H1 (cell line): ENCODE measurements at regions not wholly inside any gene's neighbourhood (a gene's known extent, or its start where the extent isn't known, plus 50 kb on each side); places are given as distances from the start of the nearest gene placed in this dataset.
"Not testable (repeated sequence)": the region's sequence is repeated elsewhere in the genome, so short reads cannot be mapped to it uniquely, and the experiment has no call there.

Source experiments
- CTCF ChIA-PET: fragments of 300-600 bp; sonication (Branson Sonifier 250); formaldehyde crosslinking; loops from one replicate; lab custom pipeline; 2021; ENCODE audit not compliant: partially characterized antibody; lab: Charles Lee
- POLR2A ChIA-PET: fragments of 300-600 bp; sonication (Branson Sonifier 250); formaldehyde crosslinking; loops from one replicate; lab custom pipeline; 2021; ENCODE audit warnings: inconsistent platforms; ENCODE audit not compliant: partially characterized antibody; lab: Charles Lee
- DNase-seq, 2 experiments: peaks; one replicate each; pipeline versions ENCODE4 v3.0.0 to v3.0.0-alpha.2; 2010 to 2022; ENCODE audit warnings: low spot score in 2 of 2, low read depth in 1 of 2, mixed read lengths in 1 of 2
- FAIRE-seq: peaks from 2 replicates; lab custom pipeline; 2011; peaks lifted over from hg19 to GRCh38; lab: Jason Lieb, UNC
- H2AFZ ChIP-seq: 2 replicates; pipeline ENCODE4 v1.8.1; 2012; ENCODE audit warnings: low read length, inconsistent platforms
- H2AK5ac ChIP-seq: 2 replicates; pipeline ENCODE4 v1.6.1; 2013; ENCODE audit warnings: low read depth, low read length
- H2BK120ac ChIP-seq: replicated peaks from 2 replicates; pipeline ENCODE3; 2013; ENCODE audit warnings: low read depth, low read length, inconsistent platforms
- H2BK12ac ChIP-seq: 2 replicates; pipeline ENCODE4 v1.6.1; 2013; ENCODE audit warnings: low read depth, low read length
- H2BK15ac ChIP-seq: 2 replicates; pipeline ENCODE4 v1.6.1; 2013; ENCODE audit warnings: low read length
- H2BK20ac ChIP-seq: 2 replicates; pipeline ENCODE4 v1.6.1; 2013; ENCODE audit warnings: low read length
- H2BK5ac ChIP-seq: 2 replicates; pipeline ENCODE4 v1.6.1; 2013; ENCODE audit warnings: low read depth, low read length
- H3K14ac ChIP-seq: 2 replicates; pipeline ENCODE4 v1.6.1; 2013; ENCODE audit warnings: inconsistent platforms; ENCODE audit not compliant: insufficient read length
- H3K18ac ChIP-seq: 2 replicates; pipeline ENCODE4 v1.6.1; 2013; ENCODE audit warnings: low read length; ENCODE audit errors: extremely low read depth
- H3K23ac ChIP-seq: 2 replicates; pipeline ENCODE4 v1.6.1; 2013; ENCODE audit warnings: inconsistent platforms; ENCODE audit not compliant: insufficient read length
- H3K23me2 ChIP-seq: 2 replicates; pipeline ENCODE4 v1.6.1; 2013; ENCODE audit warnings: low read depth, low read length
- H3K27ac ChIP-seq: 2 replicates; pipeline ENCODE4 v1.6.1; 2011; ENCODE audit warnings: low read depth, low read length, inconsistent platforms
- H3K27me3 ChIP-seq, 4 experiments: replicated peaks in 1 of 4; 1 replicate in 1 of 4; 2 replicates in 3 of 4; pipeline versions ENCODE4 v1.6.1 to v1.8.1; 2011 to 2013; ENCODE audit warnings: low read length in 3 of 4, mild to moderate bottlenecking in 3 of 4, inconsistent platforms in 2 of 4, mixed read lengths in 2 of 4, moderate library complexity in 1 of 4; ENCODE audit not compliant: control insufficient read depth in 3 of 4, insufficient read depth in 3 of 4; ENCODE audit errors: extremely low read depth in 1 of 4
- H3K36me3 ChIP-seq, 4 experiments: 2 replicates each; pipeline versions ENCODE4 v1.6.1 to v1.8.1; 2011 to 2013; ENCODE audit warnings: mild to moderate bottlenecking in 4 of 4, low read length in 3 of 4, moderate library complexity in 2 of 4, control low read depth in 1 of 4, inconsistent platforms in 1 of 4; ENCODE audit not compliant: insufficient read depth in 4 of 4, control insufficient read depth in 2 of 4
- H3K4ac ChIP-seq: replicated peaks from 2 replicates; pipeline ENCODE3; 2013; ENCODE audit warnings: low read length, low read depth, mixed read lengths, inconsistent platforms; ENCODE audit not compliant: insufficient read length
- H3K4me1 ChIP-seq, 4 experiments: replicated peaks in 1 of 4; 1 replicate in 1 of 4; 2 replicates in 3 of 4; pipeline versions ENCODE4 v1.6.1 to v1.8.1; 2011 to 2013; ENCODE audit warnings: low read length in 3 of 4, inconsistent platforms in 2 of 4, mixed read lengths in 1 of 4; ENCODE audit not compliant: insufficient read depth in 4 of 4, control insufficient read depth in 3 of 4
- H3K4me2 ChIP-seq, 2 experiments: 2 replicates each; pipeline versions ENCODE4 v1.6.1 to v1.8.1; 2011 to 2013; ENCODE audit warnings: low read depth in 2 of 2, low read length in 2 of 2, control low read depth in 1 of 2, inconsistent platforms in 1 of 2, mild to moderate bottlenecking in 1 of 2; ENCODE audit not compliant: insufficient read depth in 1 of 2
- H3K4me3 ChIP-seq, 4 experiments: fragments of 200-600, 300-600 bp in 1 of 4; sonication (generic), shearing (Covaris generic), sonication (Bioruptor Twin) in 1 of 4; 2 replicates each; pipeline versions ENCODE4 v1.5.1 to v1.8.1; 2011 to 2016; ENCODE audit warnings: low read length in 4 of 4, low read depth in 3 of 4, control low read depth in 2 of 4, inconsistent platforms in 2 of 4, mild to moderate bottlenecking in 2 of 4, mixed read lengths in 1 of 4, moderate library complexity in 1 of 4; ENCODE audit not compliant: insufficient read depth in 2 of 4; ENCODE audit errors: extremely low read depth in 1 of 4
- H3K56ac ChIP-seq: replicated peaks from 2 replicates; pipeline ENCODE3; 2013; ENCODE audit warnings: low read depth, mild to moderate bottlenecking, mixed read lengths, low read length, inconsistent platforms; ENCODE audit not compliant: insufficient read length
- H3K79me1 ChIP-seq: 2 replicates; pipeline ENCODE4 v1.6.1; 2013; ENCODE audit warnings: low read depth, low read length, control low read depth
- H3K79me2 ChIP-seq, 2 experiments: 2 replicates each; pipeline versions ENCODE4 v1.6.1 to v1.8.1; 2012 to 2013; ENCODE audit warnings: low read length in 2 of 2, mild to moderate bottlenecking in 2 of 2, inconsistent platforms in 1 of 2; ENCODE audit not compliant: insufficient read depth in 2 of 2, control insufficient read depth in 1 of 2
- H3K9ac ChIP-seq, 4 experiments: replicated peaks in 1 of 4; 1 replicate in 1 of 4; 2 replicates in 3 of 4; pipeline versions ENCODE4 v1.6.1 to v1.8.1; 2011 to 2013; ENCODE audit warnings: low read depth in 3 of 4, low read length in 3 of 4, control low read depth in 2 of 4, mild to moderate bottlenecking in 2 of 4, moderate library complexity in 2 of 4, inconsistent platforms in 1 of 4; ENCODE audit errors: extremely low read depth in 1 of 4
- H3K9me3 ChIP-seq, 2 experiments: 2 replicates each; pipeline versions ENCODE4 v1.6.1 to v1.8.1; 2012 to 2013; ENCODE audit warnings: mild to moderate bottlenecking in 2 of 2, moderate library complexity in 2 of 2, control low read depth in 1 of 2, inconsistent platforms in 1 of 2, low read depth in 1 of 2, low read length in 1 of 2, mixed read lengths in 1 of 2; ENCODE audit not compliant: insufficient read depth in 2 of 2
- H4K20me1 ChIP-seq, 2 experiments: replicated peaks in 1 of 2; 2 replicates each; pipeline versions ENCODE3 to v1.8.1; 2011 to 2013; ENCODE audit warnings: inconsistent platforms in 2 of 2, low read length in 2 of 2, mild to moderate bottlenecking in 1 of 2; ENCODE audit not compliant: insufficient read depth in 2 of 2, control insufficient read depth in 1 of 2
- H4K5ac ChIP-seq: 2 replicates; pipeline ENCODE4 v1.6.1; 2013; ENCODE audit warnings: low read length, low read depth, mixed read lengths, inconsistent platforms; ENCODE audit not compliant: insufficient read length
- H4K8ac ChIP-seq: 2 replicates; pipeline ENCODE4 v1.8.0; 2013; ENCODE audit warnings: mild to moderate bottlenecking, moderate library complexity, low read length, inconsistent platforms; ENCODE audit not compliant: insufficient read depth; ENCODE audit errors: extremely low read depth
- H4K91ac ChIP-seq: replicated peaks from 2 replicates; pipeline ENCODE3; 2013; ENCODE audit warnings: low read length, mixed read lengths, inconsistent platforms; ENCODE audit not compliant: insufficient read length
- CHD2 ChIP-seq: IDR thresholded peaks from 2 replicates; pipeline ENCODE4 v1.6.1; 2012; ENCODE audit warnings: low read length, improper control_type of control experiment
- E2F6 ChIP-seq: IDR thresholded peaks from 2 replicates; pipeline ENCODE4 v1.6.1; 2012; ENCODE audit warnings: inconsistent platforms
- JUND ChIP-seq: IDR thresholded peaks from 2 replicates; pipeline ENCODE4 v1.6.1; 2011; ENCODE audit warnings: mild to moderate bottlenecking, improper control_type of control experiment, low read length
- RFX5 ChIP-seq: IDR thresholded peaks from 2 replicates; pipeline ENCODE4 v1.6.1; 2011; ENCODE audit warnings: low read depth, low read length, improper control_type of control experiment, borderline replicate concordance
- SIN3A ChIP-seq, 2 experiments: IDR thresholded peaks in 1 of 2; conservative IDR thresholded peaks in 1 of 2; 2 replicates each; pipeline ENCODE4 v1.6.1; 2011 to 2012; ENCODE audit warnings: low read length in 2 of 2, improper control_type of control experiment in 1 of 2, low read depth in 1 of 2, mild to moderate bottlenecking in 1 of 2
- SIRT6 ChIP-seq: IDR thresholded peaks from one replicate; pipeline ENCODE4 v1.7.1; 2012; ENCODE audit warnings: low read length, inconsistent platforms
- SP1 ChIP-seq: IDR thresholded peaks from 2 replicates; pipeline ENCODE4 v1.6.1; 2011; ENCODE audit warnings: low read depth, low read length
- WGBS, 2 experiments: shearing (Covaris generic) in 1 of 2; methylation state at CpG; one replicate each; pipeline versions ENCODE4 v1.1.6 to v1.1.7; 2013 to 2015; ENCODE audit warnings: low lambda C conversion rate in 2 of 2, mixed read lengths in 2 of 2, inconsistent platforms in 1 of 2, low coverage in 1 of 2, missing lambda C conversion rate in 1 of 2; ENCODE audit not compliant: insufficient replicate concordance in 2 of 2, insufficient coverage in 1 of 2, insufficient read length in 1 of 2; ENCODE audit errors: extremely low coverage in 1 of 2, missing lambda C conversion rate in 1 of 2; 5-methylcytosine and 5-hydroxymethylcytosine counted together
- TF ChIP-seq, protein P1 (sequence below): IDR thresholded peaks from 2 replicates; pipeline ENCODE4 v1.6.1; 2012; ENCODE audit warnings: inconsistent platforms

DNA sequence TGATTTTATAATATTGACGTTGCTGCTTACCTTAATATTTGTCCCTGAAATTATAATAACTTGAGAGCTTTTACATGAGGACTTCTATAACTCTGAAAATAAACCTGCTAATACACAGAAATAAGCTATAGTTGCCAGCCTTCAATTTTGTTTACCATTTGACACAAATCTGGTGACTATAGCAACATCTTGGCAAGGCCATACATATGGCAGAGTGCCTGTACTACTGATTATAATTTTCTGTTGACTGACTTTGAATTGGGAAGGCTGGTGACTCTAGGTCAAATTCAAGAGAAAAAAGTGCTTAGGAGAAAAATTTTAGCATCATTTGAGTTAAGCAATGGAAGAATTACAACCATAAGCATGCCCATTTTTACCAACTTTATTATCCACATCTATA lies 581.4 kb upstream of the PTPRD start (continued):
- TF ChIP-seq SIN3A (conservative IDR thresholded peaks at IDR 0.05 in 1 of 2, IDR thresholded peaks at IDR 0.05 in 1 of 2; ENCODE audit: low read depth in 1 of 2, low read length in 2 of 2) = no peak
- TF ChIP-seq SIRT6 = no peak
- TF ChIP-seq E2F6 = no peak
- no peak for TF ChIP-seq JUND
- TF ChIP-seq SP1 = no peak
- no peak for TF ChIP-seq RFX5
- no peak for TF ChIP-seq CHD2
- TF ChIP-seq, protein P1, sequence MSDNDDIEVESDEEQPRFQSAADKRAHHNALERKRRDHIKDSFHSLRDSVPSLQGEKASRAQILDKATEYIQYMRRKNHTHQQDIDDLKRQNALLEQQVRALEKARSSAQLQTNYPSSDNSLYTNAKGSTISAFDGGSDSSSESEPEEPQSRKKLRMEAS = no peak

GRCh38 chr9:11196840-11197365 lies 584.1 kb upstream of the PTPRD start:
- H2BK5ac ChIP-seq, H2BK120ac ChIP-seq, H3K4me1 ChIP-seq, H2BK20ac ChIP-seq, H3K4me2 ChIP-seq, H4K91ac ChIP-seq, H3K4ac ChIP-seq, H2BK15ac ChIP-seq, H4K5ac ChIP-seq, H3K23me2 ChIP-seq, H2AK5ac ChIP-seq, H3K18ac ChIP-seq, H2BK12ac ChIP-seq, H3K56ac ChIP-seq, H3K27me3 ChIP-seq, H2AFZ ChIP-seq, H3K14ac ChIP-seq, H3K9me3 ChIP-seq, H3K23ac ChIP-seq, FAIRE-seq, POLR2A ChIA-PET, H4K20me1 ChIP-seq, H3K79me2 ChIP-seq, H3K79me1 ChIP-seq, H3K36me3 ChIP-seq, DNase-seq, H4K8ac ChIP-seq, H3K27ac ChIP-seq, H3K4me3 ChIP-seq, H3K9ac ChIP-seq: not testable (repeated sequence)
- CTCF ChIA-PET = interaction anchor here (0.9 kb wide), 1 partner anchor 123 kb away, joined by 3 read pairs; no protein-coding TSS in a partner anchor
- WGBS, 2 experiments = 95% methylated on average over 20 of the region's 22 CpGs; no CpG with 5 or more reads in 1 of the 2 experiments
